ENCODE measurements at regions not wholly inside any gene's neighbourhood (a gene's known extent, or its start where the extent isn't known, plus 50 kb on each side); places are given as distances from the start of the nearest gene placed in this dataset.

DNA sequence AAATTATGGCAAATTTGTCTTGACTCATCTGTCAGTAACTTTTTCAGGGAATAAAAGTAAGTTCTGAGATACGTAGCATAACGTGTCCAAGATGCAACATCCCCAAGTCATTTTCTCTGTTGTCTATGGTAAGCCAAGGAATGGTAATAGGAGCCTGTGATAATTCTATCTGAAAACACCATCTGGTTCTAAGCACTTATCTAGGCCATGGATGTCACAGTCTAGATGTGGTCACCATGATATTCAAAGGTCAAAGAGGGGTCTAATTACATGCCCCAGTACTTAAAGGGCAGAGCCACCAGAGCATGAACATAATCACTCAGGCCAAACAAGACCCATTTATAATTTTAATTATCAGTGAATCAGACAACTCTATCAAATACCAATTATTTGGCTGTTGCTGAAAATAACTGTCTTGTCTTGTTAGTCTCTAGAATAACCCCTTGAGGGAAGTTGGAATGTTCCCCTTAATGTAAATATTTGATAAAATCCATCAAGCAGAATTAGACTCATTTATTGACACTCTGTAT is 225.1 kb upstream of the MPPED2 start:
- H3K27me3 ChIP-seq (ENCODE audit: low read length), result no peaks in the 10 kb centered on the region
- H3K4me3 ChIP-seq (ENCODE audit: low read length), result no peak overlapping the region
- no peak overlapping the region for H3K27ac ChIP-seq (ENCODE audit: low read length)
- DNase-seq, result no peak
- H3K9me2 ChIP-seq (replicated peaks; ENCODE audit: insufficient read depth, low read length), result no peaks in the 10 kb centered on the region
- no peaks in the 10 kb centered on the region for H4K20me1 ChIP-seq (ENCODE audit: insufficient read depth, low read depth, low read length)
- no peak overlapping the region for H3K9ac ChIP-seq (ENCODE audit: low read length)
- no peak overlapping the region for H3K4me2 ChIP-seq (ENCODE audit: low read depth, low read length, poor library complexity, severe bottlenecking)
- H2AFZ ChIP-seq (ENCODE audit: low read length), result no peak overlapping the region
- no peaks in the 10 kb centered on the region for H3K4me1 ChIP-seq (ENCODE audit: low read length)
- no peaks in the 10 kb centered on the region for H3K9me3 ChIP-seq (ENCODE audit: low read length)
- no peaks in the 10 kb centered on the region for H3K36me3 ChIP-seq (ENCODE audit: insufficient read depth, low read length)
- H3K79me2 ChIP-seq (ENCODE audit: low read length), result no peaks in the 10 kb centered on the region

GRCh38 chr11:30810116-30810515 is 224.0 kb upstream of the MPPED2 start:
- Histone ChIP-seq H3K36me3 (ENCODE audit: insufficient read depth, low read length) (no peaks in the 10 kb centered on the region), H3K9me2 (replicated peaks; ENCODE audit: insufficient read depth, low read length) (no peaks in the 10 kb centered on the region), H4K20me1 (ENCODE audit: insufficient read depth, low read depth, low read length) (no peaks in the 10 kb centered on the region), H3K4me2 (ENCODE audit: low read depth, low read length, poor library complexity, severe bottlenecking) (no peak overlapping the region), H3K9me3 (ENCODE audit: low read length) (no peaks in the 10 kb centered on the region), H2AFZ (ENCODE audit: low read length) (no peak overlapping the region), H3K79me2 (ENCODE audit: low read length) (no peaks in the 10 kb centered on the region), H3K9ac (ENCODE audit: low read length) (no peak overlapping the region), H3K27ac (ENCODE audit: low read length) (no peak overlapping the region), H3K4me1 (ENCODE audit: low read length) (no peaks in the 10 kb centered on the region), H3K27me3 (ENCODE audit: low read length) (no peaks in the 10 kb centered on the region), H3K4me3 (ENCODE audit: low read length) (no peak overlapping the region)
- no peak for DNase-seq

GRCh38 chr11:30801357-30801756 is 215.2 kb upstream of the MPPED2 start:
- Histone ChIP-seq H3K4me2 (ENCODE audit: low read depth, low read length, poor library complexity, severe bottlenecking) (no peak overlapping the region), H3K4me3 (ENCODE audit: low read length) (no peak overlapping the region), H2AFZ (ENCODE audit: low read length) (no peak overlapping the region), H3K36me3 (ENCODE audit: insufficient read depth, low read length) (no peaks in the 10 kb centered on the region), H3K9ac (ENCODE audit: low read length) (no peak overlapping the region), H3K9me2 (replicated peaks; ENCODE audit: insufficient read depth, low read length) (no peaks in the 10 kb centered on the region), H3K9me3 (ENCODE audit: low read length) (no peaks in the 10 kb centered on the region), H4K20me1 (ENCODE audit: insufficient read depth, low read depth, low read length) (no peaks in the 10 kb centered on the region), H3K4me1 (ENCODE audit: low read length) (no peaks in the 10 kb centered on the region), H3K79me2 (ENCODE audit: low read length) (no peaks in the 10 kb centered on the region), H3K27ac (ENCODE audit: low read length) (no peak overlapping the region), H3K27me3 (ENCODE audit: low read length) (no peaks in the 10 kb centered on the region)
- no peak for DNase-seq

GRCh38 chr11:30800904-30801303 is 214.8 kb upstream of the MPPED2 start:
- Histone ChIP-seq H2AFZ (ENCODE audit: low read length) (no peak overlapping the region), H3K4me1 (ENCODE audit: low read length) (no peaks in the 10 kb centered on the region), H4K20me1 (ENCODE audit: insufficient read depth, low read depth, low read length) (no peaks in the 10 kb centered on the region), H3K4me2 (ENCODE audit: low read depth, low read length, poor library complexity, severe bottlenecking) (no peak overlapping the region), H3K9me2 (replicated peaks; ENCODE audit: insufficient read depth, low read length) (no peaks in the 10 kb centered on the region), H3K4me3 (ENCODE audit: low read length) (no peak overlapping the region), H3K9ac (ENCODE audit: low read length) (no peak overlapping the region), H3K9me3 (ENCODE audit: low read length) (no peaks in the 10 kb centered on the region), H3K27ac (ENCODE audit: low read length) (no peak overlapping the region), H3K79me2 (ENCODE audit: low read length) (no peaks in the 10 kb centered on the region), H3K36me3 (ENCODE audit: insufficient read depth, low read length) (no peaks in the 10 kb centered on the region), H3K27me3 (ENCODE audit: low read length) (no peaks in the 10 kb centered on the region)
- DNase-seq, result no peak

- no peaks in the 10 kb centered on the region for H3K4me1 ChIP-seq (ENCODE audit: low read length)
- no peaks in the 10 kb centered on the region for H4K20me1 ChIP-seq (ENCODE audit: insufficient read depth, low read depth, low read length)
- no peaks in the 10 kb centered on the region for H3K9me3 ChIP-seq (ENCODE audit: low read length)
- no peak overlapping the region for H3K27ac ChIP-seq (ENCODE audit: low read length)
- H3K9ac ChIP-seq (ENCODE audit: low read length), result no peak overlapping the region
- no peaks in the 10 kb centered on the region for H3K27me3 ChIP-seq (ENCODE audit: low read length)
- H3K79me2 ChIP-seq (ENCODE audit: low read length), result no peaks in the 10 kb centered on the region
- DNase-seq, result no peak
- H3K4me3 ChIP-seq (ENCODE audit: low read length), result no peak overlapping the region
- H3K9me2 ChIP-seq (replicated peaks; ENCODE audit: insufficient read depth, low read length), result no peaks in the 10 kb centered on the region
- no peak overlapping the region for H2AFZ ChIP-seq (ENCODE audit: low read length)
- H3K4me2 ChIP-seq (ENCODE audit: low read depth, low read length, poor library complexity, severe bottlenecking), result no peak overlapping the region
- H3K36me3 ChIP-seq (ENCODE audit: insufficient read depth, low read length), result no peaks in the 10 kb centered on the region
Observed at GRCh38 chr11:30798547-30799236, 212.5 kb upstream of the MPPED2 start.

GRCh38 chr11:30789270-30789669 is 203.1 kb upstream of the MPPED2 start:
- Histone ChIP-seq H3K4me3 (ENCODE audit: low read length) (no peak overlapping the region), H3K4me2 (ENCODE audit: low read depth, low read length, poor library complexity, severe bottlenecking) (no peak overlapping the region), H3K9me2 (replicated peaks; ENCODE audit: insufficient read depth, low read length) (no peaks in the 10 kb centered on the region), H3K27me3 (ENCODE audit: low read length) (no peaks in the 10 kb centered on the region), H2AFZ (ENCODE audit: low read length) (no peak overlapping the region), H3K9ac (ENCODE audit: low read length) (no peak overlapping the region), H3K36me3 (ENCODE audit: insufficient read depth, low read length) (no peaks in the 10 kb centered on the region), H3K27ac (ENCODE audit: low read length) (no peak overlapping the region), H3K4me1 (ENCODE audit: low read length) (no peaks in the 10 kb centered on the region), H3K9me3 (ENCODE audit: low read length) (no peaks in the 10 kb centered on the region), H3K79me2 (ENCODE audit: low read length) (no peaks in the 10 kb centered on the region), H4K20me1 (ENCODE audit: insufficient read depth, low read depth, low read length) (no peaks in the 10 kb centered on the region)
- DNase-seq, result no peak

DNA sequence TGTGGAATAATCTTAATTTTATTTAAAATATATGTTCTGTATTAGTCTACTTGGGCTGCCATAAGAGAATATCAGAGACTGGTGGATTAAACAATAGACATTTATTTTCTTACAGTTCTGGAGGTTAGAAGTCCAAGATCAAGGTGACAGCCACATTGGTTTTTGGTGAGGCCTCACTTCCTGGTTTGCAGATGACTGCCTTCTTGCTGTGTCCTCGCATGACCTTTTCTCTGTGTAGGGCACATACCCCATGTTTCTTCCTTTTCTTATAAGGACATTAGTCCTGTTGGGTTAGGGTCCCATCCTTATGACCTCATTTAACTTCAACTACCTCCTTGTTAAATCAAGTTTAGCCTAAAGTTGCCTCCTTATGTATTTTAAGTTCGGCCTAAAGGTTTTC is 202.7 kb upstream of the MPPED2 start:
- H3K4me3 ChIP-seq (ENCODE audit: low read length), result no peak overlapping the region
- H3K79me2 ChIP-seq (ENCODE audit: low read length), result no peaks in the 10 kb centered on the region
- no peaks in the 10 kb centered on the region for H3K9me2 ChIP-seq (replicated peaks; ENCODE audit: insufficient read depth, low read length)
- H3K9ac ChIP-seq (ENCODE audit: low read length), result no peak overlapping the region
- no peak overlapping the region for H3K4me2 ChIP-seq (ENCODE audit: low read depth, low read length, poor library complexity, severe bottlenecking)
- H3K36me3 ChIP-seq (ENCODE audit: insufficient read depth, low read length), result no peaks in the 10 kb centered on the region
- H4K20me1 ChIP-seq (ENCODE audit: insufficient read depth, low read depth, low read length), result no peaks in the 10 kb centered on the region
- no peaks in the 10 kb centered on the region for H3K27me3 ChIP-seq (ENCODE audit: low read length)
- DNase-seq, result no peak
- H2AFZ ChIP-seq (ENCODE audit: low read length), result no peak overlapping the region
- no peak overlapping the region for H3K27ac ChIP-seq (ENCODE audit: low read length)
- H3K9me3 ChIP-seq (ENCODE audit: low read length), result no peaks in the 10 kb centered on the region
- H3K4me1 ChIP-seq (ENCODE audit: low read length), result no peaks in the 10 kb centered on the region

DNA sequence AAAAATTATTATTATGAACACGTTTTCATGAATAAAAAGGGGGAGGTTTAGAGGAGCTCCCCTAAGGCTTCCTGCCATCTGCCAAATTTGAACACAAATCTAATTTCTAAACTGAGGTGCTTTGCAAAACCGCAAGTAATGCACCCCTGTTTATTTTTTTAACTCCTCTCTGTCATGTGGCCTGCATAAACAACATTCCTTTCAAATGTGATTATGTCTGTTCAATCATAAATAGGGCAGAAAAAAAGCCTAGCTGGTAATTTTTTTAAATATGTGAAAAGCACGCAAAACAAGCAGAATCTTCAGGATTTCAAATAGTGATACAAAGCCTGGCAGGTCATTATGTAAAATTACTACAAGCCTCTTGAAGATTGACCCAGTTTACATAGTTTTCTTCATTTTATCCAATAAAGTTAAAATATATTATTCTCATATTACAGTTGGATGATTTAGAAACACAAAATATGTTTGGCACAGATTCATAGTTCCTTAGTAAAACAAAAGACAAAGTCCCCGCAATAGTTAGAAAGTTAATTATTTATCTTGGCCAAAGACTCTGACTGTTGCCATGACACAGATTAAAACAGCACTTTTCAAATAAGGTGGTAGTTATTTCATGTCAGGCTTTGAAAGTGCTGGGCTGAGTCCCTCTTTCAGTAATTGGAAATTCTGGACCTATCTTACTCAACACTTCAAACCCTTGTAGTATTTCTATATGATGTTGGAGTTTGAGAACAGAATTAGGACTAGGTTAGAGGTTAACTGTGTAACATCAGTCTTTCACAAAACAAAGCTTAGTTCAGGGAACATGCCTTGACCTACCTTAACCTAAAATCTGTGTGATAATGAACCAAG is 200.3 kb upstream of the MPPED2 start:
- Histone ChIP-seq H3K9me3 (ENCODE audit: low read length) (no peaks in the 10 kb centered on the region), H4K20me1 (ENCODE audit: insufficient read depth, low read depth, low read length) (no peaks in the 10 kb centered on the region), H3K4me1 (ENCODE audit: low read length) (no peaks in the 10 kb centered on the region), H3K9ac (ENCODE audit: low read length) (no peak overlapping the region), H3K79me2 (ENCODE audit: low read length) (no peaks in the 10 kb centered on the region), H3K27me3 (ENCODE audit: low read length) (no peaks in the 10 kb centered on the region), H3K36me3 (ENCODE audit: insufficient read depth, low read length) (no peaks in the 10 kb centered on the region), H3K4me3 (ENCODE audit: low read length) (no peak overlapping the region), H3K4me2 (ENCODE audit: low read depth, low read length, poor library complexity, severe bottlenecking) (no peak overlapping the region), H3K9me2 (replicated peaks; ENCODE audit: insufficient read depth, low read length) (no peaks in the 10 kb centered on the region), H2AFZ (ENCODE audit: low read length) (no peak overlapping the region), H3K27ac (ENCODE audit: low read length) (no peak overlapping the region)
- no peak for DNase-seq

Data from Karpas-422 (cell line).